H1 (cell line): ENCODE measurements at regions not wholly inside any gene's neighbourhood (a gene's known extent, or its start where the extent isn't known, plus 50 kb on each side); places are given as distances from the start of the nearest gene placed in this dataset.

Source experiments
- BCL11A ChIP-seq, 2 experiments: IDR thresholded peaks; one replicate each; pipeline ENCODE4 v1.6.1; 2011; ENCODE audit warnings: low read depth in 2 of 2, low read length in 2 of 2, mild to moderate bottlenecking in 2 of 2
- CHD2 ChIP-seq: IDR thresholded peaks from 2 replicates; pipeline ENCODE4 v1.6.1; 2012; ENCODE audit warnings: low read length, improper control_type of control experiment
- SP4 ChIP-seq: IDR thresholded peaks from 2 replicates; pipeline ENCODE4 v1.6.1; 2012; ENCODE audit warnings: low read length, inconsistent platforms

DNA sequence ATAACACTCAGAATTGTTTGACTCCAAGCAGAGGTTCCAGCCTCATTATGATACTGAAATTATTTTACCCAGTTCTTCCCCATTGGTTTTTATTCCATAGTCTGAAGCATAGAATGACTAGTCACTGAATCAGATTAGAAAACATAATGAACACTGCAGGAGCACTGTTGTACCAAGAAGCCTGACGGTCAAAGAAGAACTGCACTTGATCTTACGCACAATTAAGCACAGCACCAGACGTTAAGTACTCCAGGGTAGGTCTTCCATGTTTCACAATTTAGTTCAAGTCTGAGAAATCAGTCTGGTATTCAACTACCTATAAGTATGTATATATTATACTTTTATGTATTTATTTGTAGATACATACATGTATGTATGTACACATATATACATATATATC lies 973.5 kb upstream of the SPRY2 start (continued):
- TF ChIP-seq CHD2 (no peak), SP4 (no peak), BCL11A (IDR thresholded peaks at IDR 0.05; ENCODE audit: low read depth in 2 of 2, low read length in 2 of 2) (no peak)
